GM19025 (cell line): ENCODE measurements at regions not wholly inside any gene's neighbourhood (a gene's known extent, or its start where the extent isn't known, plus 50 kb on each side); places are given as distances from the start of the nearest gene placed in this dataset.

Experiments
- ATAC-seq: cut with Tn5 transposase; IDR thresholded peaks from one replicate; pipeline ENCODE4 v1.9.1; 2021; ENCODE audit warnings: mild to moderate bottlenecking, low read depth, moderate library complexity; ENCODE audit not compliant: unreplicated experiment

GRCh38 chr6:138690975-138691594 is 82.5 kb upstream of the CCDC28A start:
- ATAC-seq: no peak

DNA sequence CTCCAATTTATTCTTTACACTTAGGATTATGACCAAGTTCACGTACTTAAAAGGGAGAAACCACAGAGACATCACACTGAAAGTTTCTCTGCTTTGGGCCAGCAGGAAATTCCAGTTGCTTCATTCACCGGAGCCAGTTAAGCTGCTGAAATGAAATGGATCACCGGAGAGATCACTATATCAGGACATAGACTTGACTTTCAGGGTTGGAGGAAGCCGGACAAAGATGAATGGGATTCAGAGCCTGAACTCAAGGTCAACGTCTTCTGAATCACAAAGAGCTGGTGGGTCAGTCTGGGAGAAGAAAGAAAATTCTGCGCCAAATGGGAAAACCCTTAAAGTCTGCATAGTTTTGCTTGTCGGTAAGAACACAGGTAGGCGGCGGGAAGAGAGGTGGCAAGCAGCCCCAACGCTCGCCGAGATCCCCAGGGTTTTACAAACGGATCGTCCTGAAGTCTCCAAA is 81.9 kb upstream of the CCDC28A start:
- ATAC-seq: no peak

DNA sequence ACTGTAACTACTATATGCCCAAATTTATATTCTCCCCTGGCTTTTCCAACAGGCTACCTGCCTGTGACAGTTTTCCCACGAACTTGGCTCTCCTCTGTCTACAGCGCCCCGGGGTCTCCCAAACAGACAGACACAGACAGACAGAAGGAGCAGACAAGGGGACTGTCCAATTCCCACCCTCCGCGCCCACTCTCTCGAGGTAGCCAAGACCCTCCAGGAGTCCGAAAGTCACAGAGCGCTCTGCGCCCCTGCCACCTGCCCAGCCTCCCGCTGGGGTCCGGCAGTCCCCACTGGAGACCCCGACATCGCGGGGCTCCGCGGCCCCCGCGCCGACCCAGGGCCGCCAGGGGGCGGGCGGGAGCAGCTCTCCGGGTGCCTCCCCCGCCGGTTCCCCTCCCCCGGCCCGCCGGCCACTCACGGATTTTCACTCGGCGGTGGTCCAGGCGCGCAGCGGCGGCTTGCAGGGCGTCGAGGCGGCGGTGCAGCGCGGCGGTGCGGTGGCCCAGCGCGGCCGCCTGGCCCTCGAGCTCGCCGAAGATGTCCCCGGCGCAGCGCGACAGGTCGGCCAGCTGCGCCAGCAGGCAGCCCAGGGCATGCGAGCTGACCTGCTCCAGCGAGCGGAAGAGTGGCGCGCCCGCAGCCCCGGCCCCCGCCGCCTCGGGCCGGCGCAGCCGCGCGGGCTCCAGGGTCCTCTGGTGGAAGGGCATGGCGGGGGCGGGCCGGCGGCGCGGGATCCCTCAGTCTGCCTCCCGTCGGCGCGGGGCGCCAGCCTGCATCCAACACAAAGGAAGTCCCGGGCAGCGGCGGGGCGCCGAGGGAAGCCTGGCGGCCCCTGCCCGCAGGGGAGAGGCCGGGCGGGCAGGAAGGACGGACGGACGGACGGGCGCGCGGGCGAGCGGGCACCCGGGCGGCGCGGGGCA is 81.3 kb upstream of the CCDC28A start:
- ATAC-seq: peak; percentile 59

DNA sequence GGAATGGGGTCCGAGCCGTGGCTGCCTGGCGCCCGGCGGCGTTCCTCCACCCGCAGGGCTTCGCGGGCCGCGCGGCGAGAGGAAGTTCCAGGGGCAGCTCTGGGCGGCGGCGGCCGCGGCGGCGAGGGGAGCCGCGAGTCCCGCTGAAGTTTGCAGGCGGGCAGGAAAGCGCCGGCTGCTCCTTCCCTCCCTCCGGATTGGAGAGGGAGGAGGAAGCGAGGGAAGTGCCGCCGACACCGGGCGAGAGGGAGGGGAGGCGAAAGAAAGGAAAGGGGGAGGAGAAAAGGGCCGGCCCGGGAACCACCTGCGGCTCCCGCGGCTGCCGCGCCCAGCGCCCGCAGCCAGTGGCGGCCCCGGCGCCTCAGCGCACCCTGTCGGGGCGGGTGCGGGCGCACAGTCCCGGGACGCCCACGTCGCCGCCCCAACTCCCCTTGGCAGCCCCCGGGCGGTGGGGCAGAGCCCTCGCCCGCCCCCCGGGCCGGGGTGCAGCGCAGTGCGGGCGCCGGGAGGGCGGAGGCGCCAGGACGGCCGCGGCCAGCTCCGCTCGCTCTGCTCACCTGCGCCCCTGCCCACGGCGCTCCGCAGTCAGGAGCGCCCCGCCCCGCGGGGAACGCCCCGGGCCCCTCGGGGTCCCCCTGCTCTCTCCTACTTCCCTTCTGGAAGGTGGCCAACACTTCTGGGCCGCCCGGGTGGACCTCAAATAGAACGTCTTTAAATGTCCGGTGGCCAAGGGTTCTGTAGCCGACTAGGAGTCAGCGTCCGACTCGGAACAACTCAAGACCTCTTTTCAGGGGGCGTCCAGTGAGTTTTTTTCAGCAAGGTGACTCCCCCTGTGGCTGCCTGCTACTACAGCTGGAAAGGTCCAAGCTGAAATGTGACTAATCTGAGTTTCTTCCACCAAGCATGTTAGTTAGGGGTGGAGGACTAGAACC is 80.3 kb upstream of the CCDC28A start:
- peak; percentile 53 for ATAC-seq

DNA sequence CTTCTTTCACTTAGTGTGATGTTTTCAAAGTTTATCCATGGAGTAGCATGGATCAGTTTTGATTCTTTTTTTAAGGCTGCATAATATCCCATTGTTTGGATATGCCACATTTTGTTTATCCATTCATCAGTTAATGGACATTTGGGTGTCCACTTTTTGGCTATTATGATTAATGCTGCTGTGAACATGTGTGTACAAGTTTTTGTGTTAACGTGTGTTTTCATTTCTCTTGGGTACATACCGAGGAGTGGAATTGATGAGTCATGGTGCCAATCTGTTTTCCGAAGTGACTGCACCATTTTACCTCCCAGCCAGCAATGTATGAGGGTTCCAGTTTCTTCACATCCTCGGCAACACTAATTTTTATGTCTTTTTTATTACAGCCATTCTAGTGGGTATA is 78.4 kb upstream of the CCDC28A start:
- ATAC-seq: no peak

DNA sequence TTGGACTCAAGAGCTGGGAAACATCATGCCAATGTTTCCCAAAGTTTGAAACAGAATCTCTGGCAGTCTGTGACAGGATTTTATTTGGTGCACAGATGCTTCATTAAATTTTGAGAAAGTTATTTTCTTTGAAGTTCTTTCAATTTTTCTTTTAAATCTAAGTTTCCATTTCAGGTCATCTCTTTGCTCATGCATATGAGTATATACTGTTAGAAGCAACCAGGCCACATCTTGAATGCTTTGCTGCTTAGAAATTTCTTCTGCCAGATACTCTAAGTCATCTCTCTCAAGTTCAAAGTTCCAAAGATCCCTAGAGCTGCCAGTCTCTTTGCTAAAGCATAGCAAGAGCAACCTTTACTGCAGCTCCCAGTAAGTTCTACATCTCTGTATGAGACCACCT is 59.1 kb upstream of the CCDC28A start:
- ATAC-seq: no peak

- no peak for ATAC-seq
These were observed 57.6 kb upstream of the CCDC28A start for GRCh38 chr6:138716013-138716412.

GRCh38 chr6:138716971-138717665 is 56.5 kb upstream of the CCDC28A start:
- no peak for ATAC-seq

- ATAC-seq: no peak
These were observed 54.4 kb upstream of the CCDC28A start for GRCh38 chr6:138719011-138719635.

DNA sequence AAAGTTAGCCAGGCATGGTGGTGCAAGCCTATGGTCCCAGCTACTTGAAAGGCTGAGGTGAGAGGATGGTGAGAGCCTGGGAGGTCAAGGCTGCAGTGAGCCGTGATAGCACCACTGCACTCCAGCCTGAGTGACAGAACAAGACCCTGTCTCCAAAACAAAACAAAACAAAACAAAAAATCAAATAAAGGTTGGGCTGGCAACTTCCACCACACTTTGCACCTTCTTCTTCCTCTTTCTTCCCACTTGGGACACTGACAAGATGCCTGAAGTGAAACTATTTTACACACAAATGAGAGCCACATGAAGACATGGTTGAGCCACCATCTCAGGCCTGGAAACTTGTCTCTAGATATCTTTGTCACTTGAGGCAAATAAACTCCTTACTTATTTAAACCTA is 53.8 kb upstream of the CCDC28A start:
- no peak for ATAC-seq

DNA sequence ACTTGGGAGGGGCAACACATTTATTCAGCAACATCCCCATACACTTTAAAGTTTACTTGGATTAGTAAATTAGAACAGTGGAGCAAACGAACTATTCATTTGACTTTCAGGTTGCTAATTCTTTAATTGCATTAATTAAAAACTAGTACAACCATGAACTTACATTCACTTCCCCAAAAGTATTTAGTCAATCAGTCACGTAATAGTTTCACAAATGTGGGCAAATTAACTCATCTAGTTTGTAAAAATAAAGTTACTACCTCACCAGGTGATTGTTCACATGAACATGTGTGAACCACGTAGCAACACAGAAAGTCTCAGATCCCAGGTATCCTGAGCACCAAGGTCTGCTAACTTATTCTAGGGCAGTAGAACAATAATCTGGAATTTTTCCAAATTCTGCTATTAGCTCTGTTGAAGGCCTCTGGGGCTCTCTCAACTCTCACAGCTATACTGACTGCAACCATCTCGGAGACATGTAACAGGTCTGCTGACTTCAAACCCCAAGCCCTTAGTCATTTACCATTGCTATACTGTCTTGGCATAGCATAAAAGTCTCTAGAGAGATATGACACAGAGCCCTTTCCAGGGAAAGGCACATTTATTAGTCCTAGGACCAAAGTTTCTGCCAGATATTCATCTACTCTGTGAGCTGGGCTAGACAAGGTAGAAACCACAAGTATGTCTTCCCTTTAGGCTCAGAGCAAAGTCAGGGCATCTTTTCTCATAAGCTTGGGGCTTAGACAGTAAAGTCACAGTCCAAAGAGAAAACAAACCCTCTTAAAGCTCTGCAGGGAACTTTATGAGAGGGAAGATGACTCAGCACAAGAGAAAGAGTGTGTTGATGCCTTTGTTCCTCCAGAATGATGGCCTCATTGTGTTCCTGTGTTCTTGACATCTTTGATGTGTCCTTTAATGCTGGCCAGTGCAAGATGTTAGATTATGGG is 50.9 kb upstream of the CCDC28A start:
- ATAC-seq: no peak
